ENCODE measurements at regions not wholly inside any gene's neighbourhood (a gene's known extent, or its start where the extent isn't known, plus 50 kb on each side); places are given as distances from the start of the nearest gene placed in this dataset.

DNA sequence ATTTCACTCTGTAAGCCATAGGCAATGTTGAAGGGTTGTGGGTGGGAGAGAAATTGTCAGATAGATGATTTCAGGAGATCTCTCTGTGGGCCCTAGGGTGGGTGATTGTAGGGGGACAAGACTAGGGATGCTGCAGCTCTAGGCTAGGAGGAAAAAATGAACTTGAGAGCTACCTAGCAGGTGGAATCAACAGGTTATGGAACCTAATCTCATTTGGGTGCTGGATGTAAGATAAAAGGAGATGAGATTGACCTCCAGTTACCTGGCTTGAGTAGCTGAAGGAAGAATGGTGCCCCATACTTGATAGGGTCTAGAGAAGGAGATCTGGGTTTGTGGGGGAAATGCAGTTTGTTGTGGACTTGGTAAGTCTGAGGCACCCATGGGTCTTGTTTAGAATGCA is 396.5 kb downstream of the RRAGC start:
- FAIRE-seq (no peak), DNase-seq (ENCODE audit: insufficient read length, low spot score) (no peak)
- TF ChIP-seq, protein P1, sequence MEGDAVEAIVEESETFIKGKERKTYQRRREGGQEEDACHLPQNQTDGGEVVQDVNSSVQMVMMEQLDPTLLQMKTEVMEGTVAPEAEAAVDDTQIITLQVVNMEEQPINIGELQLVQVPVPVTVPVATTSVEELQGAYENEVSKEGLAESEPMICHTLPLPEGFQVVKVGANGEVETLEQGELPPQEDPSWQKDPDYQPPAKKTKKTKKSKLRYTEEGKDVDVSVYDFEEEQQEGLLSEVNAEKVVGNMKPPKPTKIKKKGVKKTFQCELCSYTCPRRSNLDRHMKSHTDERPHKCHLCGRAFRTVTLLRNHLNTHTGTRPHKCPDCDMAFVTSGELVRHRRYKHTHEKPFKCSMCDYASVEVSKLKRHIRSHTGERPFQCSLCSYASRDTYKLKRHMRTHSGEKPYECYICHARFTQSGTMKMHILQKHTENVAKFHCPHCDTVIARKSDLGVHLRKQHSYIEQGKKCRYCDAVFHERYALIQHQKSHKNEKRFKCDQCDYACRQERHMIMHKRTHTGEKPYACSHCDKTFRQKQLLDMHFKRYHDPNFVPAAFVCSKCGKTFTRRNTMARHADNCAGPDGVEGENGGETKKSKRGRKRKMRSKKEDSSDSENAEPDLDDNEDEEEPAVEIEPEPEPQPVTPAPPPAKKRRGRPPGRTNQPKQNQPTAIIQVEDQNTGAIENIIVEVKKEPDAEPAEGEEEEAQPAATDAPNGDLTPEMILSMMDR (IDR thresholded peaks at IDR 0.05; ENCODE audit: insufficient read depth, missing control alignments) = no peak

DNA sequence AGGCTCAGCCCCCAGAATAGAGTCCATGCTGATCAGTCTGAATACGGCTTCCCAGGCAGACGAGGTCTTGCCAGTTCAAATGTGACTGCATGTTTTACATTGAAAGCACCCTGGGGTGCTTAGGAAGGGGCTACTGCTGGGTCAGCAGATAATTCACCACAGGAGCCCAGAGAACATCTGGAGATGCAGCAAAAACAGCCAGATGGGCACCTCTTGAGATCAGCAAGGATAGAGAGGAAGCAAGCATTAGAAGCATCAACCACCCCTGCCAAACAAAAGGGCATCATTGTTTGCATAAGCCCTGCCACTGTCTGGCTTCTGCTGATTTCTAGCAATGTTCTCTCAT is 403.1 kb downstream of the RRAGC start:
- TF ChIP-seq, protein P1 (IDR thresholded peaks at IDR 0.05; ENCODE audit: insufficient read depth, missing control alignments) = no peak
- FAIRE-seq (no peak), DNase-seq (ENCODE audit: insufficient read length, low spot score) (no peak)

DNA sequence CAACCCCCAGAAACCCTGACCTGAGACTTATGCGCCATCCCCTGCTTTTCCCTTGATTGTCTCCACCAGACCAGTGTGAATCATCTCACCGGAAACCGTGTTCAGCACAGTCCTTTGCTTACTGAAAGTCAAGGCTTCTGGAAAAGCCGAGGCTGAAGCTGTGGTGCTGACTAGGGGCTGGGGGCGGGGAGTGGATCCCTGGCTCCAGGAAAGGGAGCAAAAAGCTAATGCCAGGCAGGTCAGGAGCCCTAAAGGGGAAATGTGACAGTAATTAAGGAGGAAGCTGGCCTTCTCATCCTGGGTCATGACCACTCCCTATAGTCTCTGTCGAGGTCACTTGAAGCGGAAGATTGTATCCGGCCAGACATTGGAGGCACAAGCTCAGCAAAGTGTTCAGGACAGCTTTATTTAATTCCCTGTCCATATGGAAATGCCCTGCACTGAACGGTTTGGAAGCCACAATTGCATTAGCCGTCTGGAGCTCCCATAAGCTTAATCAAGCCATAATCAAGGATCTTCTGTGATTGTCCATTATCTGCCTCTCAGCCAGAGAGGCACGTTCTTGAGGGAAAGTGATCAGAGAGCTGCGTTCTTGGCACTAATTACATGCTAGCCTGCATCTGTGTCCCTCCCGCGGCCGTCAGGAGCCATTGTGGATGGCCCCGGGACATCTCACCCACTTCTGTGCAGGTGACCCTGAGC is 403.6 kb downstream of the RRAGC start:
- no peak for FAIRE-seq
- TF ChIP-seq, protein P1 (IDR thresholded peaks at IDR 0.05; ENCODE audit: insufficient read depth, missing control alignments) = no peak
- peak; percentile 61 for DNase-seq (ENCODE audit: insufficient read length, low spot score)

DNA sequence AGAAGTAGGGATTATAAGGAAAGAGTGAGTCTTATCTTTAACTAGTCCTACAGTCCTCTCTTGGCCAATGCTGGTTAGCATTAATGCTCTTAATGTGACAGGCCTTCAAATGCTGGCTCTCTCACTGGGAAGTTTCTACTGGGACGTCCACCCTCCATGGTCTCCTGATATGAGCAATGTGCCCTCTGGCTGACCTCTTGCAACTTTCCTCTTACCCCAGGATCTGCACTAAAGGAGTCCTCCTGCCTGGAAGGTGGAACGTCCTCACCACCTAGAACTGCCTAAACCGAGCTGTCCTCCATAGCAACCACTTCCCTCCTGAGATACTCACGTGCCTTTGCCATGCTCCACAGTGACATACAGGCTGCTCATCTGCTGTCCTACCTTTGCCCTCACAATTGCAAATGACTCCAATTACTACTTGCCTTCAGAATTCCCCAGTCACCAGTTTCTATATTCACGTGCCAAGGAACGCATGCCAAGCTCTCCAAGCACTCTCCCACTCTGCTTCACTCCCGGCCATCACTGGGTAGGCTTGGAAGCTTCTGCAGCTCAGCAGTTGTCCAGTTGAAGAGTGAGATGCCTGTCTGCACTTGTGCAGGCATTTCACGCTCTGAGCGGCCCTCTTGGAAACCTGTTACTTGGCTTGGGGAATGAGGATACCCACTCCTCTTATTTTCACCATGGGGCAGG is 404.7 kb downstream of the RRAGC start:
- TF ChIP-seq, protein P1 (IDR thresholded peaks at IDR 0.05; ENCODE audit: insufficient read depth, missing control alignments) = no peak
- DNase-seq (ENCODE audit: insufficient read length, low spot score) = no peak
- FAIRE-seq = no peak

DNA sequence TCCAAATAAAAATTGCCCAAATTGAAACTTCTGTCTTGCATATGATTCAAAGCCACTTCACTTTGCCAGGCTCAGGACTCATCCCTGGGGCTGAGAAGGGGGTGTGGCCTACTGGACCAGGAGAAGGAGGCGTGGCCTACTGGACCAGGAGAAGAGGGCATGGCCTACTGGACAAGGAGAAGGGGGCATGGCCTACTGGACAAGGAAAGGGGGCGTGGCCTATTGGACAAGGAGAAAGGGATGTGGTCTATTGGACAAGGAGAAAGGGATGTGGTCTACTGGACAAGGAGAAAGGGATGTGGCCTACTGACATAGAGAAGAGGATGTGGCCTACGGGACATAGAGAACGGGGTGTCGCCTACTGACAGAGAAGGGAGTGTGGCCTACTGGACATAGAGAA is 405.3 kb downstream of the RRAGC start:
- TF ChIP-seq, protein P1 (IDR thresholded peaks at IDR 0.05; ENCODE audit: insufficient read depth, missing control alignments) = no peak
- FAIRE-seq (no peak), DNase-seq (ENCODE audit: insufficient read length, low spot score) (no peak)

DNA sequence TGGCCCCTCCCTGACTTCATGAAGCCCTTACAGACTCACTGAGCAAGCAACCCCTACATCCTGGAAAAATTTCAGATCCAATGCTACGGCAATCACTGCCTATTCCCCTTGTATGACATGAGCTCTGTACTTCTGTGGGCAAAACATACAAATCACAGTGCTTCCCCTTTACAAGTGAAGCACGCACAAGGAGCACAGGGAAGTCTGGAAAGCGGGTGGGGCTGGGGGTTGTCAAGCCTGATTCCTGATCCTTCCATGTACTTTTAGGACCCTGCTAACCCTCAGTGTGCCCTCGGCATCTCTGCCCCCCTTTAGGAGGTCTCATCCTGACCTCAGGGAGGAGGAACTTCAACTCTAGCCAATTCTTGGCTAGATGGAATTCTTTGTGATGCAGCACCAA is 405.7 kb upstream of the POU3F1 start:
- TF ChIP-seq, protein P1 (IDR thresholded peaks at IDR 0.05; ENCODE audit: insufficient read depth, missing control alignments) = no peak
- DNase-seq (ENCODE audit: insufficient read length, low spot score) (no peak), FAIRE-seq (no peak)

DNA sequence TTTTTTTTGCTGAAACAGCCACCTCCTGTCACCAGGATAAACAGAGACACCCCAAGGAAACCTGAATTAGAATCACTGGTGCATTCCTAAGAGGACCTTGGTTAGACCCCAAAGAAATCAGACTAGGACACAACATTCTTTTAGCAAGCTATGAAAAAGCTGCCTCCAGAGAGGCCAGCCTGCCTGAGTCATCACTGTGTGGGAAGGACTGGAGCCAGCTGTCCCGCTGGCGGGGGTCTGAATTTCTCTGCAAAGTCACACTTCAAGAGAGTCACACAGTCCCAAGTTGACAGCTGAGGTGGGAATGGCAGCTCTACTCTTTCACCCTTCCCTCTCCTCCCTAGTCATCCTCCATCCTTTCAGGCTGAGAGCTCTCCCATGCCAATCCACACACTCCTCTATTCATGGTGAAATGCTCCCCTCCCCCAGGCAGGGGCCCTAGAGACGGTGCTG is 405.0 kb upstream of the POU3F1 start:
- DNase-seq (ENCODE audit: insufficient read length, low spot score) (no peak), FAIRE-seq (no peak)
- TF ChIP-seq, protein P1 (IDR thresholded peaks at IDR 0.05; ENCODE audit: insufficient read depth, missing control alignments) = no peak

All from D721Med (cell line).